Esophagus squamous epithelium (tissue), 5 donors: ENCODE measurements at regions not wholly inside any gene's neighbourhood (a gene's known extent, or its start where the extent isn't known, plus 50 kb on each side); places are given as distances from the start of the nearest gene placed in this dataset.

Experiments
- DNase-seq: peaks from one replicate; lab custom pipeline; 2025; lab: John Stamatoyannopoulos, UW
- H3K27ac ChIP-seq, 4 donors: fragments of 200-600 bp; sonication (generic); one replicate each; pipeline ENCODE4 v1.5.1; 2016 to 2019; ENCODE audit warnings: mild to moderate bottlenecking in 1 of 4
- H3K27me3 ChIP-seq, 4 donors: fragments of 200-600 bp; sonication (generic); 1 replicate in 3 of 4; 2 replicates in 1 of 4; pipeline versions ENCODE4 v1.5.1 to v1.6.0; 2017 to 2021; ENCODE audit warnings: antibody characterized with exemption in 1 of 4
- H3K36me3 ChIP-seq, 3 donors: fragments of 200-600 bp; sonication (generic); one replicate each; pipeline ENCODE4 v1.5.1; 2016 to 2019
- H3K4me1 ChIP-seq, 3 donors: fragments of 200-600 bp; sonication (generic); one replicate each; pipeline ENCODE4 v1.5.1; 2017 to 2019
- H3K4me3 ChIP-seq, 4 donors: fragments of 200-600 bp; sonication (generic); 1 replicate in 3 of 4; 2 replicates in 1 of 4; pipeline ENCODE4 v1.5.1; 2016 to 2019; ENCODE audit warnings: mild to moderate bottlenecking in 2 of 4, moderate library complexity in 1 of 4
- H3K9me3 ChIP-seq, 3 donors: fragments of 200-600 bp; sonication (generic); one replicate each; pipeline ENCODE4 v1.5.1; 2016 to 2019
- POLR2A ChIP-seq, 4 donors: fragments of 450-650 bp; IDR thresholded peaks; one replicate each; pipeline ENCODE4 v1.6.1; 2017; ENCODE audit warnings: antibody characterized with exemption in 4 of 4, mild to moderate bottlenecking in 4 of 4, moderate library complexity in 3 of 4
- WGBS, 2 donors: methylation state at CpG; one replicate each; pipeline ENCODE4 v1.1.5; 2018; 5-methylcytosine and 5-hydroxymethylcytosine counted together
- intact Hi-C: fragments of 100-400 bp; cut with DNase I; formaldehyde crosslinking; loops from one replicate; pipeline ENCODE4 v1.15.0; 2022
- TF ChIP-seq, protein P1 (sequence below), 6 experiments: fragments of 450-650 bp in 4 of 6; fragments of 200-600 bp in 2 of 6; sonication (generic) in 2 of 6; IDR thresholded peaks; one replicate each; pipeline ENCODE4 v1.5.1; 2016 to 2019; ENCODE audit warnings: antibody characterized with exemption in 6 of 6, mild to moderate bottlenecking in 4 of 6, moderate library complexity in 4 of 6
- donor health status: DM: yes; HTN: yes; CAD: no.

DNA sequence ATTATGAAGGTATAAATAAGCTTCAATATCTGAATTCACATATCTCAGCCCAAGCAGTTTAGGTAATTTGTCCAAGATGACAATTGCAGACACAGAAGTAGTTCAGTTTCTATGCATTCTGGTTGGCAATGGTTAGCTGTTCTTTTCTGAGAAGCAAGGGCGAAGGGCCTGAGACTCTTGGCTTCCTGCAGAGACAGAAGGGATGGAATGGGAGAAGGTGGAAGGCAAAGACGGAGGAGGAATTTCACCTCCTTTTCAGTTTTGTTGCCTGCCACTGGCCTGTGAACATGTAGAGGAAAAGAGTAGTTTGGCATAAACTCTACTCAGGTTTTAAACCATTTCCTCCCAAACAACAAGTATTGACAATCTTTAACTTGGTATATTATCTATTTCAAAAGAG, 180.7 kb upstream of the HS3ST5 start:
- TF ChIP-seq, protein P1, sequence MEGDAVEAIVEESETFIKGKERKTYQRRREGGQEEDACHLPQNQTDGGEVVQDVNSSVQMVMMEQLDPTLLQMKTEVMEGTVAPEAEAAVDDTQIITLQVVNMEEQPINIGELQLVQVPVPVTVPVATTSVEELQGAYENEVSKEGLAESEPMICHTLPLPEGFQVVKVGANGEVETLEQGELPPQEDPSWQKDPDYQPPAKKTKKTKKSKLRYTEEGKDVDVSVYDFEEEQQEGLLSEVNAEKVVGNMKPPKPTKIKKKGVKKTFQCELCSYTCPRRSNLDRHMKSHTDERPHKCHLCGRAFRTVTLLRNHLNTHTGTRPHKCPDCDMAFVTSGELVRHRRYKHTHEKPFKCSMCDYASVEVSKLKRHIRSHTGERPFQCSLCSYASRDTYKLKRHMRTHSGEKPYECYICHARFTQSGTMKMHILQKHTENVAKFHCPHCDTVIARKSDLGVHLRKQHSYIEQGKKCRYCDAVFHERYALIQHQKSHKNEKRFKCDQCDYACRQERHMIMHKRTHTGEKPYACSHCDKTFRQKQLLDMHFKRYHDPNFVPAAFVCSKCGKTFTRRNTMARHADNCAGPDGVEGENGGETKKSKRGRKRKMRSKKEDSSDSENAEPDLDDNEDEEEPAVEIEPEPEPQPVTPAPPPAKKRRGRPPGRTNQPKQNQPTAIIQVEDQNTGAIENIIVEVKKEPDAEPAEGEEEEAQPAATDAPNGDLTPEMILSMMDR (IDR thresholded peaks at IDR 0.05): no peak
- TF ChIP-seq POLR2A (IDR thresholded peaks at IDR 0.05): no peak
- WGBS, 2 donors: 75 to 80% methylated on average over 2 of the region's 2 CpGs
- DNase-seq: no peak
- no peaks in the 10 kb centered on the region for H3K4me1 ChIP-seq
- intact Hi-C loops: no loop called here
- no peaks in the 10 kb centered on the region for H3K9me3 ChIP-seq
- no peaks in the 10 kb centered on the region for H3K27me3 ChIP-seq
- H3K4me3 ChIP-seq: no peak overlapping the region
- H3K27ac ChIP-seq: no peak overlapping the region
- H3K36me3 ChIP-seq: no peaks in the 10 kb centered on the region

DNA sequence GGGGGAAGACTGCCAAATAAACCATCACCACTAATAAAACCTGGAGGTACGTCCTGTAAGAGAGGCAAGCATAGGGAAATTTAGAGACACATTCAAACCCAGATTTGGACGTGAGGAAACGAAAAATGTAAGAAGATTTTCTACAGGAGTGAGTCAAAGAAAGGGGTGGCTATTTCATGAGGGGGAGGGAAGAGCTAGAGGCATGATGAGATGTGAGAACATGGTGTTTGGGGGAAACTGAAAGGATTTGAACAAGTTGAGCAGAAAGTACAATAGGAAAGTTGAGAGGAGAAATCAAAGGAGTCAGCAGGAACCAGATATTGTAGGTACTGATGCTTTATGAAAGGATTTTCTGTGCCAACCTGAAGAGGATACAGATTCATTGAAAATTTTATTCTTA, 179.1 kb upstream of the HS3ST5 start:
- TF ChIP-seq, protein P1 (IDR thresholded peaks at IDR 0.05): no peak
- TF ChIP-seq POLR2A (IDR thresholded peaks at IDR 0.05): no peak
- Histone ChIP-seq H3K9me3 (no peaks in the 10 kb centered on the region), H3K27ac (no peak overlapping the region), H3K27me3 (no peaks in the 10 kb centered on the region), H3K4me3 (no peak overlapping the region), H3K36me3 (no peaks in the 10 kb centered on the region), H3K4me1 (no peaks in the 10 kb centered on the region)
- intact Hi-C loops: no loop called here
- 37 to 55% methylated on average over 3 of the region's 3 CpGs for WGBS, 2 donors
- DNase-seq: no peak

DNA sequence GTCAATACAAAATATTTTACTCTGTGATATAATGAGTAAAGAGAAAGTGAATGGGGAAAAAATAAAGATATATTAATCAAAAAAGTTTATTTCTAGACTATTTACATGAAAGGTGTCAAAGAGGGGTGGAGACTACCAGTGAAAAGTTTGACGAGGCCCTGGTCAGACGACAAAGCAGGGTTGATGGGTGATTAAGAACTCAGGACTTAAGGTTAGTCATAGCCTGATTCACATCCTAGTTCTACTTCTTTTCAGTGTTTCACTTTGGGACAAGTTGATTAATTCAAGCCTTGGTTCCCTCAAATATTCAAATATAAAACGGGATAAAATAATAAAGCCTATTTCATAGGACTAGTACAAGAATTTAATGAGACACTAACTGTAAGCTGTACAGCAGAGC, 178.2 kb upstream of the HS3ST5 start:
- H3K27me3 ChIP-seq: no peaks in the 10 kb centered on the region
- H3K36me3 ChIP-seq: no peaks in the 10 kb centered on the region
- 50 to 67% methylated on average over 3 of the region's 3 CpGs for WGBS, 2 donors
- no peaks in the 10 kb centered on the region for H3K4me1 ChIP-seq
- H3K9me3 ChIP-seq: no peaks in the 10 kb centered on the region
- no peak for TF ChIP-seq POLR2A (IDR thresholded peaks at IDR 0.05)
- TF ChIP-seq, protein P1 (IDR thresholded peaks at IDR 0.05): no peak
- no peak overlapping the region for H3K4me3 ChIP-seq
- DNase-seq: no peak
- no peak overlapping the region for H3K27ac ChIP-seq
- intact Hi-C loops: no loop called here

DNA sequence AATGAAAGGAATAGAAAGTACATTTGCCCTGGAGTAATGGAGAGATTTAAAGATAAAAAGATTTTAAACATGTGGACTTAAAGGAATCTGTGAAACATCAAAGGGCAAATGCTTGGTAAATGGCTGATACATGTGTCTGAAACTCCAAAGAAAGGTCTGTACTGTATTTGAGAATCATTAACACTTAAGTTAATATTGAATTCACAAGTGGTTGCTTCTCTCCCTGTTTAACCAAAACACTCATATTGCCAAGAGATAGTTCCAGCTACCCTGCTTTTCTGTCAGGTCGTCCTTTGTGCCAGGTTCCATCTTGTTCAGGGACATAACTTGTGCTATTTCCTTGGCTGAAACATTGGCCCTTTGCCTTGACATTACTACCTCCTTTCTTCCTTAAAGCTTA, 171.3 kb upstream of the HS3ST5 start:
- intact Hi-C loops: no loop called here
- Histone ChIP-seq H3K4me3 (no peak overlapping the region), H3K27me3 (no peaks in the 10 kb centered on the region), H3K27ac (no peak overlapping the region), H3K36me3 (no peaks in the 10 kb centered on the region), H3K9me3 (no peaks in the 10 kb centered on the region), H3K4me1 (no peaks in the 10 kb centered on the region)
- no peak for DNase-seq
- 20 to 41% methylated on average over 1 of the region's 1 CpG for WGBS, 2 donors
- TF ChIP-seq, protein P1 (IDR thresholded peaks at IDR 0.05): no peak
- TF ChIP-seq POLR2A (IDR thresholded peaks at IDR 0.05): no peak

DNA sequence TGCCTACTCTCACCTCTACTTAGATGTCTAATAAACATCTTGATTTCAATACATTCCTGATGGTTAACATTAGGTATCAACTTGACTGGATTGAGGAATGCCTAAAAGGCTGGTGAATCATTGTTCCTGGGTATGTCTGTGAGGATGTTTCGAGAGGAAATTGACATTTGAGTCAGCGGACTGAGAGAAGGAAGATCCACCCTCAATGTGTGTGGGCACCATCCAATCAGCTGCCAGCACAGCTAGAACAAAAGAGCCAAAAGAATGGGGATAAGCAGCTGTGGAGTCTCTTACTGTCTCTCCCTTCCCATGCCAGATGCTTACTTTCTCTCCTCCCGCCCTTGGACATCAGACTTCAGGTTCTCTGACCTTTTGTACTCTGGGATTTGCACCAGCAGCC, 128.6 kb upstream of the HS3ST5 start:
- Histone ChIP-seq H3K4me3 (no peak overlapping the region), H3K9me3 (no peaks in the 10 kb centered on the region), H3K4me1 (no peaks in the 10 kb centered on the region), H3K27me3 (no peaks in the 10 kb centered on the region), H3K36me3 (no peaks in the 10 kb centered on the region), H3K27ac (no peak overlapping the region)
- 58 to 81% methylated on average over 3 of the region's 3 CpGs for WGBS, 2 donors
- no peak for DNase-seq
- intact Hi-C loops: no loop called here
- TF ChIP-seq, protein P1 (IDR thresholded peaks at IDR 0.05): no peak
- TF ChIP-seq POLR2A (IDR thresholded peaks at IDR 0.05): no peak
